Hematopoietic multipotent progenitor cell treated with erythropoietin and hydrocortisone succinate and interleukin-3 and kit ligand, for 17 days (in vitro differentiated cells): ENCODE measurements at regions not wholly inside any gene's neighbourhood (a gene's known extent, or its start where the extent isn't known, plus 50 kb on each side); places are given as distances from the start of the nearest gene placed in this dataset.

Experiments used
- DNase-seq: peaks from one replicate; pipeline ENCODE4 v3.0.0-alpha.2; 2015; ENCODE audit warnings: low spot score

GRCh38 chr2:120883607-120884440 is 148.2 kb downstream of the GLI2 start:
- no peak for DNase-seq

- DNase-seq: no peak
Observed at GRCh38 chr2:120884472-120885290, 149.0 kb downstream of the GLI2 start.

GRCh38 chr2:120885321-120885720 is 149.7 kb downstream of the GLI2 start:
- no peak for DNase-seq

GRCh38 chr2:120885749-120886148 is 150.1 kb downstream of the GLI2 start:
- no peak for DNase-seq

- DNase-seq: no peak
Observed at GRCh38 chr2:120886534-120887319, 151.1 kb downstream of the GLI2 start.

- DNase-seq: no peak
Observed at GRCh38 chr2:120887320-120887697, 151.6 kb downstream of the GLI2 start.

GRCh38 chr2:120887741-120888231 is 152.1 kb downstream of the GLI2 start:
- no peak for DNase-seq

- no peak for DNase-seq
Observed at GRCh38 chr2:120888851-120889250, 153.2 kb downstream of the GLI2 start.

GRCh38 chr2:120889936-120890335 is 154.3 kb downstream of the GLI2 start:
- DNase-seq: no peak

- DNase-seq: no peak
Observed at GRCh38 chr2:120890566-120891360, 155.1 kb downstream of the GLI2 start.

- DNase-seq: no peak
Observed at GRCh38 chr2:120892271-120892966, 156.8 kb downstream of the GLI2 start.

- DNase-seq: no peak
Observed at GRCh38 chr2:120892967-120893667, 157.4 kb downstream of the GLI2 start.

- no peak for DNase-seq
Observed at GRCh38 chr2:120893811-120894584, 158.3 kb downstream of the GLI2 start.

- no peak for DNase-seq
Observed at GRCh38 chr2:120894966-120895365, 159.3 kb downstream of the GLI2 start.

GRCh38 chr2:120896126-120896525 is 160.5 kb downstream of the GLI2 start:
- DNase-seq: no peak

GRCh38 chr2:120896901-120897300 is 161.2 kb downstream of the GLI2 start:
- no peak for DNase-seq

GRCh38 chr2:120897399-120897798 is 161.7 kb downstream of the GLI2 start:
- no peak for DNase-seq

GRCh38 chr2:120898496-120898895 is 162.8 kb downstream of the GLI2 start:
- DNase-seq: no peak
